Activated CD4-positive, CD25-positive, alpha-beta regulatory T cell treated with anti-CD3 and anti-CD28 coated beads, Interleukin-2, amount 50 U/mL, for 24 hours (primary cell): ENCODE measurements at regions not wholly inside any gene's neighbourhood (a gene's known extent, or its start where the extent isn't known, plus 50 kb on each side); places are given as distances from the start of the nearest gene placed in this dataset.
"Not testable (repeated sequence)": the region's sequence is repeated elsewhere in the genome, so short reads cannot be mapped to it uniquely, and the experiment has no call there.

Experiments used
- ATAC-seq, 2 donors: fragments of 150-1000 bp; cut with Tn5 transposase; one replicate each; pipeline ENCODE4 v1.10.0; 2021; ENCODE audit warnings: mild to moderate bottlenecking in 1 of 2, moderate library complexity in 1 of 2

GRCh38 chr16:46387720-46388119, 233.5 kb downstream of the SHCBP1 start:
- not testable (repeated sequence) for ATAC-seq

DNA sequence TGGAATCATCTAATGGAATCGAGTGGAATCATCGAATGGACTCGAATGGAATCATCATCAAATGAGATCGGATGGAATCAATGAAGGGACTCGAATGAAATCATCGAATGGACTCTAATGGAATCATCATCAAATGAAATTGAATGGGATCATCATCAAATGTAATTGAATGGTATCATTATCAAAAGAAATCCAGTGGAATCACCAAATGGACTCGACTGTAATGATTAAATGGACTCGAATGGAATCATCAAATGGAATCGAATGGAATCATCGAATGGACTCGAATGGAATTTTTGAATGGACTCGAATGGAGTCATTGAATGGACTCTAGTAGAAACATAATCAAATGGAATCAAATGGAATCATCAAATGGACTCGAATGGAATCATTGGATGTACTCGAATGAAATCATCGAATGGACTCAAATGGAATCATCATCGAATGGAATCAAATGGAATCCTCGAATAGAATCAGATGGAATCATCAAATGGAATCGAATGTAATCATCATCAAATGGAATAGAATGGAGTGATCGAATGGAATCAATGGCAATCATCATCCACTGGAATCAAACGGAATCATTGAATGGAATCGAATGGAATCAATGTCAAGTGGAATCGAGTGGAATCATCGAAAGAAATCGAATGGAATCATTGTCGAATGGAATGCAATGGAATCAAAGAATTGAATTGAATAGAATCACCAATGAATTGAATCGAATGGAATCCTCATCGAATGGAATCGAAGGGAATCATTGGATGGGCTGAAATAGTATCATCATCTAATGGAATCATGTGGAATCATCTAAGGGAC, 234.2 kb downstream of the SHCBP1 start:
- peak in 1 of 2 donors; percentile 7 for ATAC-seq

DNA sequence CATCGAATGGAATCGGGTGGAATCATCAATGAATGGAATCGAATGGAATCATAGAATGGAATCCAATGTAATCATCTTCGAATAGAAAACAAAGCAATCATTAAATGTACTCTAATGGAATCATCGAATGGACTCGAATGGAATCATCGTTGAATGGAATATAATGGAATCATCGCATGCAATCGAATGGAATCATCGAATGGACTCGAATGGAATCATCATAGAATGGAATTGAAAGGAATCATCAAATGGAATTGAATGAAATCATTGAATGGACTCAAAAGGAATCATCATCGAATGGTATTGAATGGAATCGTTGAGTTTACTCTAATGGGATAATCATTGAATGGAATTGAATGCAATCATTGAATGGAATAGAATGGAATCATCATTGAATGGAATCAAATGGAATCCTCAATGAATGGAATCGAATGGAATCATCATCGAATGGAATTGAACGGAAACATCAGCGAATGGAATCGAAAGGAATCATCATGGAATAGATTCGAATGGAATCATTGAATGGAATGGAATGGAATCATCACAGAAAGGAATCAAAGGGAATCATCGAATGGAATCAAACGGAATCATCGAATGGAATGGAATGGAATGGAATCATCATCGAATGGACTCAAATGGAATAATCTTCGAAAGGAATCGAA, 234.9 kb downstream of the SHCBP1 start:
- ATAC-seq = not testable (repeated sequence)

DNA sequence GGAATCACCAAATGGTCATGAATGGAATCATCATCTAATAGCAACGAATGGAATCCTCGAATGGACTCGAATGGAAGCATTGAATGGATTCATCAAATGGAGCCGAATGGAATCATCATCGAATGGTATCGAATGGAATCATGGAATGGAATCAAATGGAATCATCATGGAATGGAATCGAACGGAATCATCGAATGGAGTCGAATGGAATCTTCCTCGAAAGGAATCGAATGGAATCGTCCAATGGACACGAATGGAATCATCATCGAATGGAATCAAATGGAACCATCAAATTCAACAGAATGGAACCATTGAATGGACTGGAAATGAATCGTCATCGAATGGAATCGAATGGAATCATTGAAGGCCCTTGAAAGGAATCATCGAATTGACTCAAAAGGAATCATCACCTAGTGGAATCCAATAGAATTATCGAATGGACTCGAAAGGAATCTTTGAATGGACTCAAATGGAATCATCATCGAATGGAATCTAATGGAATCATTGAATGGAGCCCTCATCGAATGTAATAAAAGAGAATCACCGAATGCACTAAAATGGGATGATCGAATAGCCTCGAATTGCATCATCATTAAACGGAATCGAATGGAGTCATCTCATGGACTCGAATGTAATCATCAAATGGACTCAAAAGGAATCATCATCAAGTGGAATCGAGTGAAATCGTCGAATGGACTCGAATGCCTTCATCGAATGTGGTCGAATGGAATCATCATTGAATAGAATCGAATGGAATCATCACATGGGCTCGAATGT, 236.7 kb downstream of the SHCBP1 start:
- ATAC-seq = not testable (repeated sequence)

DNA sequence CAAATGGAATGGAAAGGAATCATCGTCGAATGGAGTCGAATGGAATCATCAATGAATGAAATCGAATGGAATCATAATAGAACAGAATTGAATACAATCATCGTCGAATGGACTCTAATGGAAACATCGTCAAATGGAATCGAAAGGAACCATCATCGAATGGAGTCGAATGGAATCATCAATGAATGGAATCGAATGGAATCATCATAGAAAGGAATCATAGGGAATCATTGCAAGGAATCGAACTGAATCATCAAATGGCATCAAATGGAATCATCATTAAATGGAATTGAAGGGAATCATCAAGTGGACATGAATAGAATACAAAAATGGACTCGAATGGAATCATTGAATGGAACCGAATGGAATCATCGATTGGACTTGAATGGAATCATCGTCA, 237.6 kb downstream of the SHCBP1 start:
- not testable (repeated sequence) for ATAC-seq

DNA sequence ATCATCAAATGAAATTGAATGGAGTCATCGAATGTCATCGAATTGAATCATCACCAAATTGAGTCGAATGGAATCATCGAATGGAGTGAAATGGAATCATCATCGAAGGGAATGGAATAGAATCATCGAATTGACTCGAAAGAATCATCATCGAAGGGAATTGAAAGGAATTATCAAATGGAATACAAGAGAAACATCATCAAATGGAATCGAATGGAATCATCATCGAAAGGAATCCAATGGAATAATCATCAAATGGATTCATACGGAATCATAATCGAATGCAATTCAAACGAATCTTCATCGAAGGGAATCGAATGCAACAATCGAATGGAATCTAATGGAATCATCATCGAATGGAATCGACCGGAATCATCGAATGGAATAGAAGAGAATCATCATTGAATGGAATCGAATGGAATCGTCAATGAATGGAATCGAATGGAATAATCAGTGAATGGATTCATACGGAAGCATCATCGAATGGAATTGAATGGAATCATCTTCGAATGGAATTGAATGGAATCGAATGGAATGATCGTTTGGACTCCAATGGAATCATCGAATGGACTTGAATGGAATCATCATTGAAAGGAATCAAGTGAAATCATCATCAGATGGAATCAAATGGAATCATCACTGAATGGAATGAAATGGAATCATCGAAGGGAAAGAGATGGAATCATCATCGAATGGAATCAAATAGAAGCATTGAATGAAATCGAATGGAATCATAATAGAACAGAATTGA, 238.2 kb downstream of the SHCBP1 start:
- ATAC-seq = not testable (repeated sequence)

DNA sequence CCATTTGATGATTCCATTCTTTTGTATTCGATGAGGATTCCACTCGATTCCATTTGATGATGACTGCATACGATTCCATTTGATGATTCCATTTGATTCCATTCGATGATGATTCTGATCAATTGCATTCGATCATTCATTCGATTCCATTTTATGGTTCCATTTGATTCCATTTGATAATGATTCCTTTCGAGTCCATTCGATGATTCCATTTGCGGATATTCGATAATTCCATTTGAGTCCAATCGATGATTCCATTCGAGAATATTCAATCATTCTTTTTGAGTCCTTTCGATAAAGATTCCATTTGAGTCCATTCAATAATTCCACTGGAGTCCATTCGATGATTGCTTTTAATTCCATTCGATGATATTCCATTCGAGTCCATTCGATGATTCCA, 239.1 kb downstream of the SHCBP1 start:
- ATAC-seq = not testable (repeated sequence)

- ATAC-seq = not testable (repeated sequence)
Observed at GRCh38 chr16:46381344-46381743, 239.8 kb downstream of the SHCBP1 start.
